ENCODE measurements at regions not wholly inside any gene's neighbourhood (a gene's known extent, or its start where the extent isn't known, plus 50 kb on each side); places are given as distances from the start of the nearest gene placed in this dataset.

- Histone ChIP-seq H3F3A (ENCODE audit: low read depth) (no peaks in the 10 kb centered on the region), H3K4me3 (ENCODE audit: low read length, poor library complexity, severe bottlenecking) (no peak overlapping the region), H3K4me2 (ENCODE audit: low read depth, low read length, poor library complexity, severe bottlenecking) (no peak overlapping the region), H3K9me2 (replicated peaks; ENCODE audit: low read depth, low read length) (no peaks in the 10 kb centered on the region), H3K27me3 (ENCODE audit: insufficient read depth, low read length, poor library complexity, severe bottlenecking) (no peaks in the 10 kb centered on the region), H4K20me1 (ENCODE audit: insufficient read depth, low read length, poor library complexity, severe bottlenecking) (no peaks in the 10 kb centered on the region), H2AFZ (ENCODE audit: low read length) (no peak overlapping the region), H3K9ac (ENCODE audit: low read depth, low read length, poor library complexity, severe bottlenecking) (no peak overlapping the region), H3K9me3 (ENCODE audit: insufficient read depth, low read depth, low read length) (no peaks in the 10 kb centered on the region), H3K4me1 (ENCODE audit: insufficient read depth, low read length, poor library complexity, severe bottlenecking) (peaks cover 9% of the 10 kb centered on the region), H3K36me3 (ENCODE audit: insufficient read depth, low read length) (no peaks in the 10 kb centered on the region), H3K79me2 (ENCODE audit: insufficient read depth, low read length) (no peaks in the 10 kb centered on the region)
- TF ChIP-seq CTCF (conservative IDR thresholded peaks at IDR 0.05; ENCODE audit: low read length) (no peak), EZH2phosphoT487 (IDR thresholded peaks at IDR 0.05; ENCODE audit: borderline replicate concordance) (no peak)
Observed at GRCh38 chr6:84512391-84512790, 252.0 kb downstream of the TBX18 start.

- no peak overlapping the region for H3K4me2 ChIP-seq (ENCODE audit: low read depth, low read length, poor library complexity, severe bottlenecking)
- no peaks in the 10 kb centered on the region for H3K9me3 ChIP-seq (ENCODE audit: insufficient read depth, low read depth, low read length)
- no peaks in the 10 kb centered on the region for H3F3A ChIP-seq (ENCODE audit: low read depth)
- TF ChIP-seq CTCF (conservative IDR thresholded peaks at IDR 0.05; ENCODE audit: low read length) (no peak), EZH2phosphoT487 (IDR thresholded peaks at IDR 0.05; ENCODE audit: borderline replicate concordance) (no peak)
- H3K79me2 ChIP-seq (ENCODE audit: insufficient read depth, low read length) = no peaks in the 10 kb centered on the region
- H4K20me1 ChIP-seq (ENCODE audit: insufficient read depth, low read length, poor library complexity, severe bottlenecking) = no peaks in the 10 kb centered on the region
- H3K4me3 ChIP-seq (ENCODE audit: low read length, poor library complexity, severe bottlenecking) = no peak overlapping the region
- no peak overlapping the region for H3K9ac ChIP-seq (ENCODE audit: low read depth, low read length, poor library complexity, severe bottlenecking)
- no peaks in the 10 kb centered on the region for H3K36me3 ChIP-seq (ENCODE audit: insufficient read depth, low read length)
- H2AFZ ChIP-seq (ENCODE audit: low read length) = no peak overlapping the region
- peaks cover 7% of the 10 kb centered on the region for H3K4me1 ChIP-seq (ENCODE audit: insufficient read depth, low read length, poor library complexity, severe bottlenecking)
- H3K27me3 ChIP-seq (ENCODE audit: insufficient read depth, low read length, poor library complexity, severe bottlenecking) = no peaks in the 10 kb centered on the region
- no peaks in the 10 kb centered on the region for H3K9me2 ChIP-seq (replicated peaks; ENCODE audit: low read depth, low read length)
Observed at GRCh38 chr6:84511929-84512328, 252.5 kb downstream of the TBX18 start.

GRCh38 chr6:84508981-84509380 is 255.4 kb downstream of the TBX18 start:
- H3K27me3 ChIP-seq (ENCODE audit: insufficient read depth, low read length, poor library complexity, severe bottlenecking) = no peaks in the 10 kb centered on the region
- H3K9ac ChIP-seq (ENCODE audit: low read depth, low read length, poor library complexity, severe bottlenecking) = no peak overlapping the region
- no peak overlapping the region for H2AFZ ChIP-seq (ENCODE audit: low read length)
- no peaks in the 10 kb centered on the region for H3K4me1 ChIP-seq (ENCODE audit: insufficient read depth, low read length, poor library complexity, severe bottlenecking)
- H3K9me2 ChIP-seq (replicated peaks; ENCODE audit: low read depth, low read length) = no peaks in the 10 kb centered on the region
- no peaks in the 10 kb centered on the region for H3F3A ChIP-seq (ENCODE audit: low read depth)
- TF ChIP-seq EZH2phosphoT487 (IDR thresholded peaks at IDR 0.05; ENCODE audit: borderline replicate concordance) = no peak
- TF ChIP-seq CTCF (conservative IDR thresholded peaks at IDR 0.05; ENCODE audit: low read length) = no peak
- H3K9me3 ChIP-seq (ENCODE audit: insufficient read depth, low read depth, low read length) = no peaks in the 10 kb centered on the region
- no peaks in the 10 kb centered on the region for H3K36me3 ChIP-seq (ENCODE audit: insufficient read depth, low read length)
- H3K79me2 ChIP-seq (ENCODE audit: insufficient read depth, low read length) = no peaks in the 10 kb centered on the region
- H3K4me2 ChIP-seq (ENCODE audit: low read depth, low read length, poor library complexity, severe bottlenecking) = no peak overlapping the region
- no peaks in the 10 kb centered on the region for H4K20me1 ChIP-seq (ENCODE audit: insufficient read depth, low read length, poor library complexity, severe bottlenecking)
- H3K4me3 ChIP-seq (ENCODE audit: low read length, poor library complexity, severe bottlenecking) = no peak overlapping the region
